HCEC 1CT (cell line): ENCODE measurements at regions not wholly inside any gene's neighbourhood (a gene's known extent, or its start where the extent isn't known, plus 50 kb on each side); places are given as distances from the start of the nearest gene placed in this dataset.
"Not testable (repeated sequence)": the region's sequence is repeated elsewhere in the genome, so short reads cannot be mapped to it uniquely, and the experiment has no call there.

ENCODE experiments used
- DNase-seq: peaks from one replicate; pipeline ENCODE4 v3.0.0-alpha.2; 2017

DNA sequence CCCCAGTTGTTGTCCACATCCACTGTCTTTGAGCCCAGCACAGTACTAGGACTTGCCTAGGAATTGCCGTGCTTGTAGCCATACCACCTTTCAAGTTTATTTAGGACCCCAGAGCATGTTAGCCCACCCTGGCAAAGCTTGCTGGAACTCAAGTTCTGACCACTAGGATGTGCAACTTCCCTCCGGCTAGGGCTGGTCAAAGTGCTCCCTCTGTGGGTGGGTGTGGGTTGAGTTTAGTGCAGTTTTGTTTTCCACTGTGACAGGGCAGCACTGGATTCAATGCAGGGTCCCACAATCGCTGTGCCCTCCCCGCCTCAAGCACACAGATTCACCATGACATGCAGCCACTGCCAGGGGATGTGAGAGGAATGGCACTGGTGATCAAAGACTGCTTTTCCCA, 96.0 kb downstream of the RASGEF1B start:
- no peak for DNase-seq

- DNase-seq, result no peak
Measured at GRCh38 chr4:81369886-81370285, 101.8 kb downstream of the RASGEF1B start.

GRCh38 chr4:81366779-81367178, 104.9 kb downstream of the RASGEF1B start:
- DNase-seq, result no peak

- DNase-seq, result peak; percentile 73
Measured at GRCh38 chr4:81360737-81361136, 111.0 kb downstream of the RASGEF1B start.

- peak; percentile 37 for DNase-seq
Measured at GRCh38 chr4:81359207-81359606, 112.5 kb downstream of the RASGEF1B start.

DNA sequence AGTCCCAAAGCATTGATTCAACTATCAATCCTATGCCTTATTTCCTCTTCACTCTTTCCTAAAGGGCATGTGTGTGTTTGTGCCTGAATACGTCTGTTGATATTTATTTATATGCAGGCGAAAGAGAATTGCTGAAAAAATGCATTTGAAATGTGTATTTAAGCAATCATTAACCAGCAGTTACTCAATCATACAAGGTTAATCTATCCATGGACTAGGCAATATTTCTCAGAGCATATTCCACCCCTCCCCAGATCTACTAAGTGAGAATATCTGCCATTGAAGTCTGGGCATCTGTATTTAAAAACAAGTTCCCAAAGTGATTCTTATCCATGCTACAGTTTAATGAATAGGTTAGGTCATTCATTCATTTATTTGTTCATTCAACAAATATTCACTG, 113.6 kb downstream of the RASGEF1B start:
- no peak for DNase-seq

- DNase-seq, result peak; percentile 36
Measured at GRCh38 chr4:81356621-81357020, 115.1 kb downstream of the RASGEF1B start.

DNA sequence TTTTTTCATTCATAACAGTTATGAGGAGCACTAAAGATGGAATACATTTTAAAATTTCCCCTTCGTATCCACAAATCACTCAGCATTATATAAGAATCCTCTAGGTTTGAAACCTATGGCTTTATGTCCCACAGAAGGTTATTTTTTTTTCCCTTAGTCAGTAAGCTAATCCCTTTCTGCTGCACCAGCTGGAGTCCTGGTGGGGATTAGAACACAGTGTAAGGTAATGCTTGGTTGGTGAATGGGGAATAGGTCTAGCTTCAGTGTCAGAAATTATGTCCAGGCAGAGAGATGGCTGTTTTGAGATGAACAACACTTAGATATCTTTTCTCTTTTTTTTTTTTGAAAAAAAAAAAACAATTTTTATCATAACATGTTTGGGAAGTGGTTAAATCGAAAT, 116.6 kb downstream of the RASGEF1B start:
- DNase-seq, result no peak

DNA sequence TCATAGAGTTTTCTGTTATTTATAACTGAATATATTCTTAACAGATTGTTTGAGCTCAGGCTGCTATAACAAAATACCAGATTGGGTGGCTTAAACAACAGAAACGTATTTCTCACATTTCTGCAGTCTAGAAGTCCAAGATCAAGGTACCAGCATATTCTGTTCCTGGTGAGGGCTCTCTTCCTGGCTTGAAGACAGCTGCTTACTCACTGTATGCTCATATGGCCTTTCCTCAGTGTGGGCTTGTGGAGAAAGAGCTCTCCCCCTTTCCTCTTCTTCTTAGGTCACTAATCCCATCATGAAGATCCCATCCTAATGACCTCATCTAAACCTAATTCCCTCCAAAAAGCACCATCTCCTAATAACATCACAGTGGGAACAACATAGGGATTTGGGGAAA, 117.8 kb downstream of the RASGEF1B start:
- peak; percentile 66 for DNase-seq

- DNase-seq, result peak; percentile 58
Measured at GRCh38 chr4:81352446-81352835, 119.3 kb downstream of the RASGEF1B start.

- DNase-seq, result peak; percentile 28
Measured at GRCh38 chr4:81351654-81352445, 119.9 kb downstream of the RASGEF1B start.

DNA sequence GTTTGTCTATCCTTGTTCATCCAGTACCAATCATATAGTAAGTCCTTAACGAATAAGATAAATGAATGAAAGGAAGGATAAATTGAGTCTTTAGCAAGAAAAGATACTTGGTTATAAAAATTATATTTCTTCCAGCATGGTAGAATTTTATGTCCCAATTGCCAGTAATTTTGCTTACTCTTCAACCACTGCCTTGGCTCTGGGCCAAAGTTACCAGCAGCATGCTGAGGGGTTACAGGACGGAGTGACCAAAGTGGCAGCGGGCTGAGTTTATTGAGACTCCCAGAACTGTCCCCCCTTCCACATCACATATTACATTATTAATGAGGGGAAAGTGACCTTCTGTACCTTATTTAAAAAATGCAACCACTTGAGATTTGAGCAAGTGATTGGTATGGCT, 121.7 kb downstream of the RASGEF1B start:
- DNase-seq, result no peak

DNA sequence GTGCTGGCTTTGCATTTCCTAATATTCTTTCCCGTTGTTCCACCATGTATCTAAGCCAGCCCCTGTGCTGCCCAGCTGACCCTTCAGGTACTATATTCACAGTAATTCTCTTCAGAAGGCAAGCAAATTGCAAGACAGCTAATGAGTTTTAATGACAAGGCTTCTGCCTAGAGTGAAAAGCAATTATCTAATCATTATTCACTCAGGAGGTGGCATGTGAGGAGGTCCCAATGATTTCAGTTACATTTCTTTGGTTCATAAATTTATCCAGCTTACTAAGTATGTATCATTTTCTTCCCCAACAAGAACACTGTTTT, 123.0 kb downstream of the RASGEF1B start:
- DNase-seq, result no peak

DNA sequence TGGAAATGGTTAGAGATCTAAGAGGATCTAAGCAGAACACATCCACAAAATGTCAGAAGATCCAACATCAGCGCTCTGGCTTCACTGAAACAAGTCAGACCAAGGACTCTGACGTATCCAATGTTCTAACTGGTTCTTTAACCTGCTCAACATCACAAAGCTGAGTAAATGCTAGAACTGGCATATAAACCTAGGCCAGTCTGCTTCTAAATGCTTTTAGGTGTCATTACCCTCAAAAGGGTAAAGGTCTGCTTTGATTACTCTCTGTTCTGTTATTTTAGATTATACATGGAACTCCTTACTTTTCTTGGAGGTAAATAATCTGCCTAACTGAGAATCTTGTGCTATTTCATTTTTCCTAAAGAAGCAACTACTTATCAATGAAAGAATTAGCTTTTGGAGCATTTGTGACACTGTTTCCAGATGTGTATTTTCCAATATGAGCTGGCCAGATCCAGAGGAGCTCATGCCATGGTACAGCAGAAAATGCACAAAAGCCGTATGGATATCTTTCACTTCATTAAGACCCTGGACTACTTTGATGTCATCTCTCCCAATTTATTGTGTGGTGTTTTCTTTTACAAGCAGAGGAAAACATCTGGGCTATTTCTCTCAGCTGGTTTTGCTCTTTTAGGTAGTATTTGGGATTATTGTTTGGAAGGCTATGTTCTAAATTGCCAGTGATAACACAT, 123.5 kb downstream of the RASGEF1B start:
- no peak for DNase-seq

GRCh38 chr4:81346719-81347118, 125.0 kb downstream of the RASGEF1B start:
- DNase-seq, result no peak

GRCh38 chr4:81343536-81343935, 128.2 kb downstream of the RASGEF1B start:
- no peak for DNase-seq

- DNase-seq, result no peak
Measured at GRCh38 chr4:81343046-81343445, 128.0 kb upstream of the PRKG2 start.

DNA sequence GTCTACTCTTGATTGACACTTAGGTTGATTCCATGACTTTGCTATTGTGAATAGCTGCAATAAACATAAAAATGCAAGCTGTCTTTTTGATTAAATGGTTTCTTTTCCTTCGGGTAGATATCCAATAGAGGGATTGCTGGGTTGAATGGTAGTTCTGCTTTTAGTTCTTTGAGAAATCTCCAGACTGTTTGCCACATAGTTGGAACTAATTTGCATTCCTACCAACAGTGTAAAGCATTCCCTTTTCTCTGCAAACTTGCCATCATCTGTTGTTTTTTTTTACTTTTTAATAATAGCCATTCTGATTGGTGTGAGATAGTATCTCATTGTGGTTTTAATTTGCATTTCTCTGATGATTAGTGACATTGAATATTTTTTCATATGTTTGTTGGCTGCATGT, 122.2 kb upstream of the PRKG2 start:
- no peak for DNase-seq

DNA sequence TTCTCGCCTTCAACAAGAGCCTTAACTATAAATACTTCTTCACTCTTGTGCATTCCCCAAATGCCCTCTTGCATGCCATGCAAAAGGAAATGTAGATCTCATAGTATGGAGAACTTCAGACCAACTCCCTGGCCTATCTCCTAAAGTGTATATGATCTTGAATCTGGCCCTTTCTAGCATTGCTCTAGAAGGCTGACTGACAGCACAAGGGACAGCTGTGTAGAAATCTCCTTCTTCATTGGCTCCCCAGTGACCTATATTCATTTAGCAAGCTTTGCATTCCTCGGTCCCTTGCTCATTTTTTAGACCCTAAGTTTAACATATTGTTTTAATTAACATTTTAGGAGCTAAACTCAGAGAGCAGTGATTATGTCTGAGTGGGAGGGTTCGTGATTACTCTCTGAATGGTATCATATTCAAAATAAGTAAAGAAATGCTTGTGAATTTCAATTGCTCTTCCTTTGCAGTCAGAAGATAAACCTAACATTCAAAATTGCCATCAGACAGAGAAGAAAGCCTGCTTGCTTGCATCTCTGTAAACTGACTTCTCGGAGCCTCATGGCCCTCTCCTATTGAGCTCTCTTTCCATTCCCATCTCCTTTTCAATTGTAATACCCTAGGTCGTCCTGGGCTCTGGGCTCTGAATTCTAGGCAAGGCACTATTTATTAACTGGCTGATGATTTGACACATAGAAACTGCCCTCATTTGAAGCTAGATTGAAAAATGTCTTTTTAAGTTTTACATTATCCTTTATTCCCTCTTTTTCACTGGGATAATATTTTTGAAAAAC, 120.3 kb upstream of the PRKG2 start:
- no peak for DNase-seq

- no peak for DNase-seq
Measured at GRCh38 chr4:81330018-81330417, 115.0 kb upstream of the PRKG2 start.

DNA sequence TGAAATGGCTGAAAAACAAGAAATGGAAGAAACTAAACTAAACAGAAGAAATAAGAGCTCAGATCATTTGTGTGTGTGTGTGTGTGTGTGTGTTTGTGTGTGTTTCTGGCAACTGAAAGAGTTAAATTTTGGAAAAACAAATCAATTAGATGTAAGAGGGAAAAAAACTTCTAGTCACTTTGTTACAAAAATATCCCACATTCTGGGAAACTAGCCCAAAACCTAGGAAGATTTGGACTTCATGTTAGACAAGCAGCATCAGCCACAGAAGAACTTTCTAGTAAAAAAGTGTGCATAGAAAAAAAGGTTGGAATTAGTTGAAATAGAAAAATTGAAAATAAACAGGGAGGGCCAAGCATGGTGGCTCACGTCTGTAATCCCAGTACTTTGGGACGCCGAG, 111.6 kb upstream of the PRKG2 start:
- DNase-seq, result no peak

GRCh38 chr4:81324594-81324993, 109.6 kb upstream of the PRKG2 start:
- DNase-seq, result not testable (repeated sequence)

GRCh38 chr4:81319657-81320056, 104.6 kb upstream of the PRKG2 start:
- DNase-seq, result no peak

DNA sequence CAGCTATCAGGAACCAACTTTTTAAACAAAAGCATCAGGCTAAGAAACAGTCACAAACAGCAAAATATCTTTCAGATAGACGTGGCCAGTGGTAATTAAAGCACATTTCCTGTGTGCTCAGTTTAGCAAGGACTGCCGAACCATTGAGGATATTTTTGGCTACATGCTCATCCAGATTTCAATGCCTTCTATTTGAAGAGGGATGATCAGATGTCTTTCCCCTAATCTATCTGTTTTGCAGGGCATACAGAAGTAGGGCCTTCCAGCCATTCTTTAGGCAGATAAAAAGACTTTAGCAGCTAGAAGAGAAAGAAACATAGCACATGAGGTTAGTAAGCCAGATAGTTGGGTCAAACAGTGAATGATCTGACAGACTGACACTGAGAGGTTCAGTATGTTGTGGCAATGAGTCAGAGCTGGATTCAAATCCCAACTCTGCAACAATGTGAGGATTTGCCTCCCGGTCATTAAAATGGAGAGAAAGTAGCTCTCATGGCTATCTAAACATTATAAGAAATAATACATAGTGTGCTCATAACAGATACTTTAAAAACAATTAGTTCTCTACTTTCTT, 100.0 kb upstream of the PRKG2 start:
- peak; percentile 25 for DNase-seq
